Tibial nerve (tissue), 4 donors: ENCODE measurements at regions not wholly inside any gene's neighbourhood (a gene's known extent, or its start where the extent isn't known, plus 50 kb on each side); places are given as distances from the start of the nearest gene placed in this dataset.

Source experiments
- DNase-seq, 2 donors: peaks; one replicate each; pipeline ENCODE4 v3.0.0-alpha.2; 2019; ENCODE audit warnings: low spot score in 2 of 2
- H3K27ac ChIP-seq, 4 donors: fragments of 200-600 bp; sonication (generic) in 3 of 4; one replicate each; pipeline ENCODE4 v1.5.1; 2017 to 2019; ENCODE audit warnings: mild to moderate bottlenecking in 1 of 4
- H3K27me3 ChIP-seq, 2 donors: fragments of 200-600 bp; sonication (generic) in 1 of 2; one replicate each; pipeline versions ENCODE4 v1.5.1 to v1.6.0; 2017 to 2019
- H3K36me3 ChIP-seq, 3 donors: fragments of 200-600 bp; sonication (generic); one replicate each; pipeline ENCODE4 v1.5.1; 2018 to 2019
- H3K4me1 ChIP-seq, 4 donors: fragments of 200-600 bp; sonication (generic) in 3 of 4; one replicate each; pipeline ENCODE4 v1.5.1; 2017 to 2019
- H3K4me3 ChIP-seq, 4 donors: fragments of 200-600 bp; sonication (generic) in 3 of 4; one replicate each; pipeline ENCODE4 v1.5.1; 2017 to 2019; ENCODE audit warnings: mild to moderate bottlenecking in 1 of 4, moderate library complexity in 1 of 4
- H3K9me3 ChIP-seq, 4 donors: fragments of 200-600 bp; sonication (generic) in 3 of 4; one replicate each; pipeline ENCODE4 v1.5.1; 2017 to 2019
- CTCF ChIP-seq, 5 experiments: fragments of 200-600 bp in 3 of 5; fragments of 450-650 bp in 2 of 5; sonication (generic) in 3 of 5; IDR thresholded peaks; one replicate each; pipeline ENCODE4 v1.5.1; 2016 to 2019; ENCODE audit warnings: antibody characterized with exemption in 5 of 5, mild to moderate bottlenecking in 3 of 5, moderate library complexity in 2 of 5
- EP300 ChIP-seq, 2 donors: sonication (generic); formaldehyde crosslinking; IDR thresholded peaks; one replicate each; pipeline ENCODE4 v1.6.1; 2017; ENCODE audit warnings: antibody characterized with exemption in 2 of 2, mild to moderate bottlenecking in 1 of 2
- POLR2A ChIP-seq, 2 donors: fragments of 450-650 bp; IDR thresholded peaks; one replicate each; pipeline ENCODE4 v1.6.1; 2017; ENCODE audit warnings: antibody characterized with exemption in 2 of 2, mild to moderate bottlenecking in 2 of 2, moderate library complexity in 2 of 2
- WGBS, 2 donors: methylation state at CpG; one replicate each; pipeline ENCODE4 v1.1.5; 2018; 5-methylcytosine and 5-hydroxymethylcytosine counted together

- 81 to 92% methylated on average over 1 of the region's 1 CpG for whole genome bisulfite sequencing, 2 donors
- Histone ChIP-seq H3K4me1 (no peaks in the 10 kb centered on the region), H3K27me3 (no peaks in the 10 kb centered on the region), H3K9me3 (no peaks in the 10 kb centered on the region), H3K4me3 (no peak overlapping the region), H3K27ac (no peak overlapping the region), H3K36me3 (no peaks in the 10 kb centered on the region)
- no peak for TF ChIP-seq CTCF (IDR thresholded peaks at IDR 0.05)
- TF ChIP-seq EP300 (IDR thresholded peaks at IDR 0.05): no peak
- no peak for TF ChIP-seq POLR2A (IDR thresholded peaks at IDR 0.05)
- no peak for DNase-seq
Measured at GRCh38 chr10:90470966-90471365, 386.9 kb downstream of the HTR7 start.

- no peaks in the 10 kb centered on the region for H3K27me3 ChIP-seq
- DNase-seq: no peak
Measured at GRCh38 chr10:90480466-90480865, 377.4 kb downstream of the HTR7 start.

GRCh38 chr10:90481326-90481923 lies 376.4 kb downstream of the HTR7 start:
- no peak overlapping the region for H3K4me3 ChIP-seq
- no peak overlapping the region for H3K27ac ChIP-seq
- no peak for DNase-seq
- H3K27me3 ChIP-seq: no peaks in the 10 kb centered on the region
- TF ChIP-seq EP300 (IDR thresholded peaks at IDR 0.05) (no peak), POLR2A (IDR thresholded peaks at IDR 0.05) (no peak), CTCF (IDR thresholded peaks at IDR 0.05) (no peak)
- no peaks in the 10 kb centered on the region for H3K9me3 ChIP-seq
- no peaks in the 10 kb centered on the region for H3K36me3 ChIP-seq
- no peaks in the 10 kb centered on the region for H3K4me1 ChIP-seq
- WGBS, 2 donors: 89 to 90% methylated on average over 4 of the region's 4 CpGs

More at GRCh38 chr10:90480466-90480865, 377.4 kb downstream of the HTR7 start:
- no peaks in the 10 kb centered on the region for H3K9me3 ChIP-seq
- no peak overlapping the region for H3K27ac ChIP-seq
- no peaks in the 10 kb centered on the region for H3K4me1 ChIP-seq
- TF ChIP-seq POLR2A (IDR thresholded peaks at IDR 0.05): no peak
- H3K36me3 ChIP-seq: no peaks in the 10 kb centered on the region
- H3K4me3 ChIP-seq: no peak overlapping the region

GRCh38 chr10:90484518-90484917 lies 373.3 kb downstream of the HTR7 start:
- Histone ChIP-seq H3K9me3 (no peaks in the 10 kb centered on the region), H3K36me3 (no peaks in the 10 kb centered on the region), H3K27ac (no peak overlapping the region), H3K4me3 (no peak overlapping the region), H3K27me3 (no peaks in the 10 kb centered on the region), H3K4me1 (no peaks in the 10 kb centered on the region)
- DNase-seq: no peak
- TF ChIP-seq EP300 (IDR thresholded peaks at IDR 0.05) (no peak), CTCF (IDR thresholded peaks at IDR 0.05) (no peak), POLR2A (IDR thresholded peaks at IDR 0.05) (no peak)
- 70 to 82% methylated on average over 3 of the region's 3 CpGs for WGBS, 2 donors

GRCh38 chr10:90494183-90494582 lies 363.7 kb downstream of the HTR7 start:
- DNase-seq: no peak
- no peaks in the 10 kb centered on the region for H3K36me3 ChIP-seq
- no peak for TF ChIP-seq POLR2A (IDR thresholded peaks at IDR 0.05)
- TF ChIP-seq EP300 (IDR thresholded peaks at IDR 0.05): no peak
- TF ChIP-seq CTCF (IDR thresholded peaks at IDR 0.05): no peak
- peaks cover 0 to 54% (median 2%) of the 10 kb centered on the region in 4 donors for H3K9me3 ChIP-seq
- no peaks in the 10 kb centered on the region for H3K4me1 ChIP-seq
- H3K27me3 ChIP-seq: no peaks in the 10 kb centered on the region
- H3K27ac ChIP-seq: no peak overlapping the region
- no peak overlapping the region for H3K4me3 ChIP-seq
- WGBS, 2 donors: 87 to 88% methylated on average over 2 of the region's 2 CpGs

GRCh38 chr10:90504172-90504571 lies 353.7 kb downstream of the HTR7 start:
- H3K27ac ChIP-seq: no peak overlapping the region
- no peaks in the 10 kb centered on the region for H3K4me1 ChIP-seq
- 93 to 95% methylated on average over 2 of the region's 2 CpGs for WGBS, 2 donors
- TF ChIP-seq CTCF (IDR thresholded peaks at IDR 0.05): no peak
- no peak for TF ChIP-seq EP300 (IDR thresholded peaks at IDR 0.05)
- TF ChIP-seq POLR2A (IDR thresholded peaks at IDR 0.05): no peak
- peaks cover 0 to 8% (median 0%) of the 10 kb centered on the region in 4 donors for H3K9me3 ChIP-seq
- no peak for DNase-seq
- H3K4me3 ChIP-seq: no peak overlapping the region
- H3K27me3 ChIP-seq: no peaks in the 10 kb centered on the region
- no peaks in the 10 kb centered on the region for H3K36me3 ChIP-seq
